NCI-H1694 treated with DMSO at 0.1 percent for 48 hours (cell line): ENCODE measurements at regions not wholly inside any gene's neighbourhood (a gene's known extent, or its start where the extent isn't known, plus 50 kb on each side); places are given as distances from the start of the nearest gene placed in this dataset.
"Not testable (repeated sequence)": the region's sequence is repeated elsewhere in the genome, so short reads cannot be mapped to it uniquely, and the experiment has no call there.

Experiments used
- DNase-seq: peaks from one replicate; lab custom pipeline; 2025; lab: John Stamatoyannopoulos, UW

- no peak for DNase-seq
Measured at GRCh38 chr2:235219048-235219447, 267.2 kb downstream of the SH3BP4 start.

GRCh38 chr2:235220331-235220730, 268.5 kb downstream of the SH3BP4 start:
- no peak for DNase-seq

GRCh38 chr2:235223011-235223410, 270.8 kb upstream of the AGAP1 start:
- no peak for DNase-seq

GRCh38 chr2:235224410-235224809, 269.4 kb upstream of the AGAP1 start:
- no peak for DNase-seq

GRCh38 chr2:235225261-235225660, 268.6 kb upstream of the AGAP1 start:
- no peak for DNase-seq

- no peak for DNase-seq
Measured at GRCh38 chr2:235227590-235227989, 266.3 kb upstream of the AGAP1 start.

GRCh38 chr2:235228422-235228821, 265.4 kb upstream of the AGAP1 start:
- not testable (repeated sequence) for DNase-seq

GRCh38 chr2:235229236-235229635, 264.6 kb upstream of the AGAP1 start:
- DNase-seq = no peak

GRCh38 chr2:235230821-235231601, 262.8 kb upstream of the AGAP1 start:
- peak; percentile 67 for DNase-seq

GRCh38 chr2:235232449-235233433, 261.1 kb upstream of the AGAP1 start:
- DNase-seq = peak; percentile 91

- DNase-seq = no peak
Measured at GRCh38 chr2:235234736-235235135, 259.1 kb upstream of the AGAP1 start.

- DNase-seq = no peak
Measured at GRCh38 chr2:235235977-235236767, 257.7 kb upstream of the AGAP1 start.

GRCh38 chr2:235238537-235238936, 255.3 kb upstream of the AGAP1 start:
- DNase-seq = peak; percentile 63

- no peak for DNase-seq
Measured at GRCh38 chr2:235240574-235240973, 253.3 kb upstream of the AGAP1 start.

- no peak for DNase-seq
Measured at GRCh38 chr2:235244255-235245220, 249.3 kb upstream of the AGAP1 start.

GRCh38 chr2:235247001-235247400, 246.8 kb upstream of the AGAP1 start:
- DNase-seq = no peak

GRCh38 chr2:235255693-235256092, 238.2 kb upstream of the AGAP1 start:
- no peak for DNase-seq

GRCh38 chr2:235257590-235257989, 236.3 kb upstream of the AGAP1 start:
- no peak for DNase-seq

GRCh38 chr2:235262750-235263149, 231.1 kb upstream of the AGAP1 start:
- DNase-seq = no peak

GRCh38 chr2:235263205-235264120, 230.4 kb upstream of the AGAP1 start:
- no peak for DNase-seq
